HEK293 (cell line): ENCODE measurements at regions not wholly inside any gene's neighbourhood (a gene's known extent, or its start where the extent isn't known, plus 50 kb on each side); places are given as distances from the start of the nearest gene placed in this dataset.

Experiments used
- CTCF ChIP-seq: fragments of 450-650 bp; formaldehyde crosslinking; IDR thresholded peaks from 2 replicates; pipeline ENCODE4 v1.5.1; 2016; ENCODE audit warnings: missing biosample characterization, missing genetic modification characterization
- KLF16 ChIP-seq: fragments of 450-650 bp; formaldehyde crosslinking; IDR thresholded peaks from 2 replicates; pipeline ENCODE4 v1.5.1; 2017; ENCODE audit warnings: missing biosample characterization, missing genetic modification characterization
- PBX3 ChIP-seq: sonication (generic); formaldehyde crosslinking; IDR thresholded peaks from 2 replicates; pipeline ENCODE4 v1.8.1; 2022; ENCODE audit warnings: mild to moderate bottlenecking, moderate library complexity, missing genetic modification reagents
- ZBTB7A ChIP-seq: fragments of 450-650 bp; formaldehyde crosslinking; IDR thresholded peaks from 2 replicates; pipeline ENCODE4 v1.5.1; 2016; ENCODE audit warnings: low read depth, missing biosample characterization, missing genetic modification characterization
- ZNF138 ChIP-seq: fragments of 450-650 bp; formaldehyde crosslinking; IDR thresholded peaks from 2 replicates; pipeline ENCODE4 v1.5.1; 2016; ENCODE audit warnings: missing biosample characterization, missing genetic modification characterization, borderline replicate concordance
- ZNF449 ChIP-seq: fragments of 450-650 bp; formaldehyde crosslinking; IDR thresholded peaks from 2 replicates; pipeline ENCODE4 v1.5.1; 2017; ENCODE audit warnings: missing biosample characterization, mild to moderate bottlenecking, missing genetic modification characterization, moderate library complexity
- ZNF530 ChIP-seq: fragments of 450-650 bp; formaldehyde crosslinking; IDR thresholded peaks from 2 replicates; pipeline ENCODE4 v1.5.1; 2016; ENCODE audit warnings: low read depth, missing biosample characterization, missing genetic modification characterization
- TF ChIP-seq, protein P1 (sequence below): fragments of 450-650 bp; formaldehyde crosslinking; IDR thresholded peaks from 2 replicates; pipeline ENCODE4 v1.5.1; 2016; ENCODE audit warnings: missing biosample characterization, missing genetic modification characterization

- TF ChIP-seq ZNF138 (no peak), ZNF530 (tag by site-specific recombination) (no peak), CTCF (tag by site-specific recombination) (no peak), PBX3 (CRISPR knock-in tag) (no peak), ZNF449 (no peak), ZBTB7A (tag by site-specific recombination) (no peak), KLF16 (tag by site-specific recombination) (no peak)
- TF ChIP-seq, protein P1, sequence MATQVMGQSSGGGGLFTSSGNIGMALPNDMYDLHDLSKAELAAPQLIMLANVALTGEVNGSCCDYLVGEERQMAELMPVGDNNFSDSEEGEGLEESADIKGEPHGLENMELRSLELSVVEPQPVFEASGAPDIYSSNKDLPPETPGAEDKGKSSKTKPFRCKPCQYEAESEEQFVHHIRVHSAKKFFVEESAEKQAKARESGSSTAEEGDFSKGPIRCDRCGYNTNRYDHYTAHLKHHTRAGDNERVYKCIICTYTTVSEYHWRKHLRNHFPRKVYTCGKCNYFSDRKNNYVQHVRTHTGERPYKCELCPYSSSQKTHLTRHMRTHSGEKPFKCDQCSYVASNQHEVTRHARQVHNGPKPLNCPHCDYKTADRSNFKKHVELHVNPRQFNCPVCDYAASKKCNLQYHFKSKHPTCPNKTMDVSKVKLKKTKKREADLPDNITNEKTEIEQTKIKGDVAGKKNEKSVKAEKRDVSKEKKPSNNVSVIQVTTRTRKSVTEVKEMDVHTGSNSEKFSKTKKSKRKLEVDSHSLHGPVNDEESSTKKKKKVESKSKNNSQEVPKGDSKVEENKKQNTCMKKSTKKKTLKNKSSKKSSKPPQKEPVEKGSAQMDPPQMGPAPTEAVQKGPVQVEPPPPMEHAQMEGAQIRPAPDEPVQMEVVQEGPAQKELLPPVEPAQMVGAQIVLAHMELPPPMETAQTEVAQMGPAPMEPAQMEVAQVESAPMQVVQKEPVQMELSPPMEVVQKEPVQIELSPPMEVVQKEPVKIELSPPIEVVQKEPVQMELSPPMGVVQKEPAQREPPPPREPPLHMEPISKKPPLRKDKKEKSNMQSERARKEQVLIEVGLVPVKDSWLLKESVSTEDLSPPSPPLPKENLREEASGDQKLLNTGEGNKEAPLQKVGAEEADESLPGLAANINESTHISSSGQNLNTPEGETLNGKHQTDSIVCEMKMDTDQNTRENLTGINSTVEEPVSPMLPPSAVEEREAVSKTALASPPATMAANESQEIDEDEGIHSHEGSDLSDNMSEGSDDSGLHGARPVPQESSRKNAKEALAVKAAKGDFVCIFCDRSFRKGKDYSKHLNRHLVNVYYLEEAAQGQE (tag by site-specific recombination), result no peak
Measured at GRCh38 chr3:177778633-177779032, 581.4 kb upstream of the TBL1XR1 start.
